GM19467 (cell line): ENCODE measurements at regions not wholly inside any gene's neighbourhood (a gene's known extent, or its start where the extent isn't known, plus 50 kb on each side); places are given as distances from the start of the nearest gene placed in this dataset.
"Not testable (repeated sequence)": the region's sequence is repeated elsewhere in the genome, so short reads cannot be mapped to it uniquely, and the experiment has no call there.

Source experiments
- ATAC-seq: cut with Tn5 transposase; IDR thresholded peaks from one replicate; pipeline ENCODE4 v1.9.1; 2021; ENCODE audit warnings: mild to moderate bottlenecking, moderate library complexity; ENCODE audit not compliant: unreplicated experiment

- not testable (repeated sequence) for ATAC-seq
Observed at GRCh38 chr7:65071854-65072431, 65.5 kb upstream of the ERV3-1 start.

- not testable (repeated sequence) for ATAC-seq
Observed at GRCh38 chr7:65069476-65069875, 63.0 kb upstream of the ERV3-1 start.

GRCh38 chr7:65062566-65062965 is 56.1 kb upstream of the ERV3-1 start:
- ATAC-seq: not testable (repeated sequence)

- not testable (repeated sequence) for ATAC-seq
Observed at GRCh38 chr7:65059247-65059646, 52.8 kb upstream of the ERV3-1 start.
